ENCODE measurements at regions not wholly inside any gene's neighbourhood (a gene's known extent, or its start where the extent isn't known, plus 50 kb on each side); places are given as distances from the start of the nearest gene placed in this dataset.

- TF ChIP-seq ZNF124 (CRISPR knock-in tag; IDR thresholded peaks at IDR 0.05) (no peak), MAZ (CRISPR knock-in tag; conservative IDR thresholded peaks at IDR 0.05 in 1 of 2, IDR thresholded peaks at IDR 0.05 in 1 of 2) (no peak)
These were observed 476.1 kb upstream of the SOX5 start (continued) for GRCh38 chr12:24425601-24425970.

GRCh38 chr12:24424889-24425600 lies 475.6 kb upstream of the SOX5 start:
- DNase-seq (ENCODE audit: extremely low read depth in 1 of 4, low spot score in 3 of 4) (no peak), FAIRE-seq (no peak), ATAC-seq (no peak)
- ChIA-PET CTCF (ENCODE audit: low intra/inter-chr PET ratio) (no interaction called here), POLR2A (no interaction called here)
- Histone ChIP-seq H3K4me3 (no peak overlapping the region), H3K79me2 (ENCODE audit: control insufficient read depth, insufficient read depth, low read length) (no peaks in the 10 kb centered on the region), H3K4me2 (ENCODE audit: insufficient read depth, low read length) (no peak overlapping the region), H4K20me1 (replicated peaks; ENCODE audit: control insufficient read depth, insufficient read depth, low read length) (no peaks in the 10 kb centered on the region), H3K9me3 (replicated peaks; ENCODE audit: control insufficient read depth, insufficient read depth, low read depth, low read length) (no peaks in the 10 kb centered on the region), H3K27me3 (ENCODE audit: control insufficient read depth in 2 of 2, insufficient read depth in 2 of 2, low read length in 2 of 2) (no peaks in the 10 kb centered on the region; a peak in 1 of 5 replicates), H3K4me1 (replicated peaks in 1 of 2; ENCODE audit: control insufficient read depth in 2 of 2, insufficient read depth in 2 of 2, low read length in 2 of 2) (no peaks in the 10 kb centered on the region), H3K27ac (ENCODE audit: extremely low read depth, low read depth, low read length) (no peak overlapping the region), H3K9me1 (ENCODE audit: control insufficient read depth, insufficient read depth, low read length) (no peaks in the 10 kb centered on the region), H3K36me3 (ENCODE audit: control insufficient read depth, insufficient read depth, low read length) (no peaks in the 10 kb centered on the region), H2AFZ (ENCODE audit: low read depth, low read length) (no peak overlapping the region), H3K9ac (ENCODE audit: insufficient read depth in 1 of 2, low read depth in 2 of 2, low read length in 2 of 2) (no peak overlapping the region)
- BruUV-seq (replicated peaks) = no TSS peak
- in situ Hi-C loops (cut with MboI) = no loop called here
- intact Hi-C loops (cut with micrococcal nuclease) = no loop called here
- WGBS (ENCODE audit: insufficient coverage, low coverage, missing lambda C conversion rate) = 1% methylated on average over 6 of the region's 6 CpGs
- TF ChIP-seq E2F1 (CRISPR knock-in tag; IDR thresholded peaks at IDR 0.05) (no peak), TFE3 (CRISPR knock-in tag; IDR thresholded peaks at IDR 0.05) (no peak), MCM3 (IDR thresholded peaks at IDR 0.05) (no peak), RREB1 (CRISPR knock-in tag; IDR thresholded peaks at IDR 0.05) (no peak), ZNF511 (CRISPR knock-in tag; IDR thresholded peaks at IDR 0.05) (no peak), RBM22 (IDR thresholded peaks at IDR 0.05; ENCODE audit: low read depth, low read length, poor library complexity, severe bottlenecking) (no peak), HDGF (IDR thresholded peaks at IDR 0.05) (no peak), THAP7 (CRISPR knock-in tag; IDR thresholded peaks at IDR 0.05) (no peak)
